ENCODE measurements at regions not wholly inside any gene's neighbourhood (a gene's known extent, or its start where the extent isn't known, plus 50 kb on each side); places are given as distances from the start of the nearest gene placed in this dataset.

- no peak for DNase-seq
Observed at GRCh38 chr16:5498562-5498961, 401.0 kb upstream of the EEF2KMT start.

GRCh38 chr16:5496013-5496412 lies 398.4 kb upstream of the EEF2KMT start:
- DNase-seq: no peak

GRCh38 chr16:5490499-5490898 lies 392.9 kb upstream of the EEF2KMT start:
- DNase-seq: no peak

- DNase-seq: no peak
Observed at GRCh38 chr16:5488581-5488980, 391.0 kb upstream of the EEF2KMT start.

GRCh38 chr16:5487728-5488127 lies 390.1 kb upstream of the EEF2KMT start:
- DNase-seq: no peak

GRCh38 chr16:5482256-5482655 lies 384.7 kb upstream of the EEF2KMT start:
- DNase-seq: no peak

- no peak for DNase-seq
Observed at GRCh38 chr16:5480431-5481195, 383.0 kb upstream of the EEF2KMT start.

- DNase-seq: no peak
Observed at GRCh38 chr16:5479926-5480325, 382.3 kb upstream of the EEF2KMT start.

GRCh38 chr16:5478036-5478435 lies 380.4 kb upstream of the EEF2KMT start:
- DNase-seq: no peak

- no peak for DNase-seq
Observed at GRCh38 chr16:5477251-5477650, 379.7 kb upstream of the EEF2KMT start.

- no peak for DNase-seq
Observed at GRCh38 chr16:5472552-5472951, 375.0 kb upstream of the EEF2KMT start.

GRCh38 chr16:5468488-5468887 lies 370.9 kb upstream of the EEF2KMT start:
- no peak for DNase-seq

- no peak for DNase-seq
Observed at GRCh38 chr16:5467552-5467951, 370.0 kb upstream of the EEF2KMT start.

GRCh38 chr16:5466551-5466950 lies 369.0 kb upstream of the EEF2KMT start:
- no peak for DNase-seq

- DNase-seq: no peak
Observed at GRCh38 chr16:5465714-5466113, 368.1 kb upstream of the EEF2KMT start.

GRCh38 chr16:5463820-5464219 lies 366.2 kb upstream of the EEF2KMT start:
- DNase-seq: no peak

GRCh38 chr16:5461574-5461973 lies 364.0 kb upstream of the EEF2KMT start:
- DNase-seq: no peak

- DNase-seq: no peak
Observed at GRCh38 chr16:5461141-5461540, 363.5 kb upstream of the EEF2KMT start.

GRCh38 chr16:5460701-5461100 lies 363.1 kb upstream of the EEF2KMT start:
- no peak for DNase-seq

GRCh38 chr16:5459863-5460262 lies 362.3 kb upstream of the EEF2KMT start:
- no peak for DNase-seq

- no peak for DNase-seq
Observed at GRCh38 chr16:5455110-5455509, 357.5 kb upstream of the EEF2KMT start.

GRCh38 chr16:5454349-5454748 lies 356.8 kb upstream of the EEF2KMT start:
- DNase-seq: no peak

- no peak for DNase-seq
Observed at GRCh38 chr16:5451641-5452040, 354.0 kb upstream of the EEF2KMT start.

- DNase-seq: no peak
Observed at GRCh38 chr16:5450409-5451104, 353.0 kb upstream of the EEF2KMT start.

GRCh38 chr16:5449901-5450300 lies 352.3 kb upstream of the EEF2KMT start:
- no peak for DNase-seq

Measured in NCI-H1092 (cell line).